HCT116 (cell line): ENCODE measurements at regions not wholly inside any gene's neighbourhood (a gene's known extent, or its start where the extent isn't known, plus 50 kb on each side); places are given as distances from the start of the nearest gene placed in this dataset.

Experiments
- ATAC-seq: fragments of 200-7000 bp; cut with Tn5 transposase; 2 replicates; pipeline ENCODE4 v1.9.1; 2020; ENCODE audit warnings: mild to moderate bottlenecking, moderate library complexity
- BruUV-seq: library from RNA; stranded (reverse); fragments of 400-500 nt; replicated peaks from 2 replicates; lab custom pipeline; 2021; lab: Mats Ljungman, UMichigan
- CTCF ChIA-PET: fragments of 300-600 bp; sonication (Branson Sonifier 250); formaldehyde crosslinking; loops from one replicate; lab custom pipeline; 2021; ENCODE audit warnings: antibody characterized with exemption; lab: Charles Lee
- POLR2A ChIA-PET: fragments of 300-600, 350-600 bp; sonication (Branson Sonifier 250); formaldehyde crosslinking; loops from one replicate; lab custom pipeline; 2021; ENCODE audit warnings: antibody characterized with exemption; lab: Charles Lee
- RAD21 ChIA-PET, 2 experiments: fragments of 300-600 bp; sonication (Branson Sonifier 250); formaldehyde crosslinking; loops; one replicate each; lab custom pipeline; 2023; ENCODE audit warnings: low total read pairs in 2 of 2; ENCODE audit not compliant: uncharacterized antibody in 2 of 2, unreplicated experiment in 2 of 2, low non-redundant PET in 1 of 2; lab: Charles Lee
- DNase-seq: peaks from one replicate; pipeline ENCODE4 v3.0.0-alpha.2; 2010; ENCODE audit warnings: low read depth, low spot score
- H2AFZ ChIP-seq: fragments of 200-600 bp; shearing (Covaris generic), sonication (generic); 2 replicates; pipeline ENCODE4 v1.6.1; 2017; ENCODE audit warnings: low read depth, mixed run types, mixed read lengths, antibody characterized with exemption, low read length; ENCODE audit not compliant: poor library complexity, severe bottlenecking
- H3K27ac ChIP-seq: 2 replicates; pipeline ENCODE4 v1.5.1; 2012; ENCODE audit warnings: low read depth, low read length
- H3K27me3 ChIP-seq: fragments of 200-600 bp; sonication (generic); 2 replicates; pipeline ENCODE4 v1.6.1; 2016; ENCODE audit warnings: mixed run types, low read length, mixed read lengths; ENCODE audit not compliant: insufficient read depth
- H3K36me3 ChIP-seq, 2 experiments: fragments of 200-500 bp in 1 of 2; fragments of 200-600 bp in 1 of 2; sonication (Bioruptor generic) in 1 of 2; sonication (generic) in 1 of 2; 2 replicates each; pipeline versions ENCODE4 v1.5.1 to v1.6.1; 2014 to 2016; ENCODE audit warnings: low read length in 2 of 2, inconsistent platforms in 1 of 2, mixed read lengths in 1 of 2, mixed run types in 1 of 2; ENCODE audit not compliant: insufficient read depth in 2 of 2, control insufficient read depth in 1 of 2
- H3K4me1 ChIP-seq, 2 experiments: fragments of 200-600 bp in 1 of 2; sonication (generic) in 1 of 2; 2 replicates each; pipeline versions ENCODE4 v1.5.1 to v1.6.1; 2012 to 2017; ENCODE audit warnings: low read length in 2 of 2, inconsistent platforms in 1 of 2, mild to moderate bottlenecking in 1 of 2, mixed read lengths in 1 of 2, mixed run types in 1 of 2, moderate library complexity in 1 of 2; ENCODE audit not compliant: insufficient read depth in 2 of 2, control insufficient read depth in 1 of 2
- H3K4me2 ChIP-seq: fragments of 200-600 bp; sonication (generic); 2 replicates; pipeline ENCODE4 v1.6.1; 2017; ENCODE audit warnings: mixed run types, low read length, mixed read lengths
- H3K4me3 ChIP-seq, 2 experiments: fragments of 200-600 bp in 1 of 2; sonication (generic) in 1 of 2; replicated peaks in 1 of 2; 2 replicates each; pipeline ENCODE4 v1.5.1; 2011 to 2016; ENCODE audit warnings: low read length in 2 of 2, control low read depth in 1 of 2, low read depth in 1 of 2, mild to moderate bottlenecking in 1 of 2, mixed read lengths in 1 of 2, mixed run types in 1 of 2
- H3K79me2 ChIP-seq: fragments of 200-600 bp; sonication (generic); 2 replicates; pipeline ENCODE4 v1.6.1; 2017; ENCODE audit warnings: mild to moderate bottlenecking, mixed run types, low read length, moderate library complexity, mixed read lengths; ENCODE audit not compliant: insufficient read depth
- H3K9ac ChIP-seq: fragments of 200-600 bp; sonication (generic); 2 replicates; pipeline ENCODE4 v1.6.1; 2016; ENCODE audit warnings: low read length, mixed read lengths
- H3K9me2 ChIP-seq: fragments of 200-600 bp; sonication (generic), shearing (Covaris generic); 2 replicates; pipeline ENCODE4 v1.6.1; 2017; ENCODE audit warnings: mixed run types, mild to moderate bottlenecking, moderate library complexity; ENCODE audit not compliant: insufficient read depth
- H3K9me3 ChIP-seq, 2 experiments: fragments of 200-500 bp in 1 of 2; fragments of 200-600 bp in 1 of 2; sonication (Bioruptor generic) in 1 of 2; sonication (generic) in 1 of 2; 2 replicates each; pipeline ENCODE4 v1.6.1; 2014 to 2017; ENCODE audit warnings: low read length in 2 of 2, mixed read lengths in 2 of 2, inconsistent platforms in 1 of 2, low read depth in 1 of 2, mild to moderate bottlenecking in 1 of 2, mixed run types in 1 of 2, moderate library complexity in 1 of 2; ENCODE audit not compliant: control insufficient read depth in 1 of 2, insufficient read depth in 1 of 2
- H4K20me1 ChIP-seq: fragments of 200-600 bp; sonication (generic), shearing (Covaris generic); 2 replicates; pipeline ENCODE4 v1.6.1; 2017; ENCODE audit warnings: mixed run types, mild to moderate bottlenecking, moderate library complexity; ENCODE audit not compliant: insufficient read depth
- CBX3 ChIP-seq: IDR thresholded peaks from 2 replicates; pipeline ENCODE4 v1.6.1; 2012; ENCODE audit warnings: low read depth
- EGR1 ChIP-seq: IDR thresholded peaks from 2 replicates; pipeline ENCODE4 v1.6.1; 2012; ENCODE audit warnings: low read depth
- EZH2 ChIP-seq: fragments of 200-600 bp; sonication (generic); IDR thresholded peaks from 2 replicates; pipeline ENCODE4 v1.6.1; 2017; ENCODE audit warnings: antibody characterized with exemption, mixed run types
- EZH2phosphoT487 ChIP-seq: fragments of 200-600 bp; IDR thresholded peaks from 2 replicates; pipeline ENCODE4 v1.6.1; 2018; ENCODE audit warnings: antibody characterized with exemption, borderline replicate concordance
- FOSL1 ChIP-seq: IDR thresholded peaks from 2 replicates; pipeline ENCODE4 v1.6.1; 2012; ENCODE audit warnings: low read depth
- JUND ChIP-seq: IDR thresholded peaks from 2 replicates; pipeline ENCODE4 v1.6.1; 2012
- POLR2A ChIP-seq: IDR thresholded peaks from 2 replicates; pipeline ENCODE4 v1.7.0; 2011; ENCODE audit warnings: borderline replicate concordance; ENCODE audit not compliant: insufficient read depth, insufficient read length; ENCODE audit errors: extremely low read depth
- POLR2AphosphoS5 ChIP-seq: IDR thresholded peaks from 2 replicates; pipeline ENCODE4 v1.6.1; 2011; ENCODE audit warnings: mild to moderate bottlenecking, low read depth, low read length, moderate library complexity
- RAD21 ChIP-seq: IDR thresholded peaks from 2 replicates; pipeline ENCODE4 v1.6.1; 2012; ENCODE audit warnings: low read depth, mild to moderate bottlenecking
- SIN3A ChIP-seq: IDR thresholded peaks from 2 replicates; pipeline ENCODE4 v1.6.1; 2012; ENCODE audit warnings: low read depth
- SRF ChIP-seq: IDR thresholded peaks from 2 replicates; pipeline ENCODE4 v1.6.1; 2012; ENCODE audit warnings: low read depth
- TCF7L2 ChIP-seq: IDR thresholded peaks from 2 replicates; pipeline ENCODE4 v1.7.0; 2011; ENCODE audit warnings: borderline replicate concordance, inconsistent platforms; ENCODE audit not compliant: insufficient read depth, insufficient read length; ENCODE audit errors: extremely low read depth
- YY1 ChIP-seq: IDR thresholded peaks from 2 replicates; pipeline ENCODE4 v1.6.1; 2011; ENCODE audit warnings: low read length, low read depth, moderate library complexity, mild to moderate bottlenecking; ENCODE audit not compliant: insufficient replicate concordance; ENCODE audit errors: extremely low read depth
- ZFX ChIP-seq: fragments of 450-650 bp; IDR thresholded peaks from 2 replicates; pipeline ENCODE4 v1.6.1; 2017
- ZNF274 ChIP-seq: fragments of 200-500 bp; sonication (Bioruptor generic); IDR thresholded peaks from 2 replicates; pipeline ENCODE4 v1.6.1; 2014; ENCODE audit warnings: mild to moderate bottlenecking, low read depth, low read length, inconsistent platforms
- intact Hi-C: fragments of 100-400 bp; cut with micrococcal nuclease; formaldehyde crosslinking; loops from 2 replicates; pipeline ENCODE4 v1.10.0; 2022
- TF ChIP-seq, protein P1 (sequence below): IDR thresholded peaks from 2 replicates; pipeline ENCODE4 v1.6.1; 2012
- TF ChIP-seq, protein P2 (sequence below): IDR thresholded peaks from 2 replicates; pipeline ENCODE4 v1.6.1; 2012; ENCODE audit warnings: low read depth
- TF ChIP-seq, protein P3 (sequence below): IDR thresholded peaks from 2 replicates; pipeline ENCODE4 v1.6.1; 2012

DNA sequence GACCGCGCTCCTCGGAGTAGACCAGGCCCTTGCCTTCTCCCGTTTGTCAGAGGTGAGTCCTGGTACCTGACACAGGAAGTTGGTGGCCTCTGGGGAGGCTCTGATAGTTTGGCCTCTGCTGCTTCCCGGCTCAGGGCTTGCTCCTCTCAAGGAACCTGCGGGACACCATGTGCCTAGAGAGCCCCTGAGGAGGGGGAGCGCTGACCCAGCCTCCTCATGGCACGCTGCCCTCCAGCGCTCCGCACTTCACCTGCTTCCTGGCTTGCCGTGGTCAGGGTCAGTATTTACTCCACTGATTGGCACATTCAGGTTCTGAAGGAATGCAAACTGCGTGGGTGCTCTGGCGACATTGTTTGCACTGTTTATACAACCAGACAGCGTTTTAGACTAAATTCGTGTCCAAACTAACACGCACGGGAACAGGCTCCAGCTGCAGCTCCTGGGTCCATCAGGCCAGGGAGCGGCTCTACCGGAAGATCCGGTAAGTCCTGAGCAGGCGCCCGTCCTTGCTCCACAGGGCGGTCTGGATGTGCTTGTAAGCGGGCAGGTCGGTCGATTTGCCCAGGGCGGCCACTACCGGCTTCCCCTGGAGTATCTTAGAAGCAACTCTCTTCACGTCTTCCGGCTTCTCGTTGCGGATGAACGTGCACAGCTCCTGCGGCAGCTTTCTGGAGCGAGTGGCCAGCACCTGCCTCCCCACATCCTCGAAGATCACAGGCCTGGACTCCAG lies 121.6 kb upstream of the GRID2 start:
- intact Hi-C loops: no loop called here
- ATAC-seq (no peak), DNase-seq (no peak)
- no peak overlapping the region for H3K4me3 ChIP-seq
- no peak overlapping the region for H3K4me2 ChIP-seq
- no peak for TF ChIP-seq ZNF274
- TF ChIP-seq, protein P1, sequence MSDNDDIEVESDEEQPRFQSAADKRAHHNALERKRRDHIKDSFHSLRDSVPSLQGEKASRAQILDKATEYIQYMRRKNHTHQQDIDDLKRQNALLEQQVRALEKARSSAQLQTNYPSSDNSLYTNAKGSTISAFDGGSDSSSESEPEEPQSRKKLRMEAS: no peak
- TF ChIP-seq POLR2A: no peak
- TF ChIP-seq YY1: no peak
- no peak for TF ChIP-seq SIN3A
- no peak for TF ChIP-seq SRF
- no peak for TF ChIP-seq TCF7L2
- TF ChIP-seq RAD21: no peak
- no peak for TF ChIP-seq ZFX
- no peak for TF ChIP-seq JUND
- no peak for TF ChIP-seq EGR1
- no peak for TF ChIP-seq POLR2AphosphoS5
- no peak for TF ChIP-seq CBX3
- TF ChIP-seq, protein P2, sequence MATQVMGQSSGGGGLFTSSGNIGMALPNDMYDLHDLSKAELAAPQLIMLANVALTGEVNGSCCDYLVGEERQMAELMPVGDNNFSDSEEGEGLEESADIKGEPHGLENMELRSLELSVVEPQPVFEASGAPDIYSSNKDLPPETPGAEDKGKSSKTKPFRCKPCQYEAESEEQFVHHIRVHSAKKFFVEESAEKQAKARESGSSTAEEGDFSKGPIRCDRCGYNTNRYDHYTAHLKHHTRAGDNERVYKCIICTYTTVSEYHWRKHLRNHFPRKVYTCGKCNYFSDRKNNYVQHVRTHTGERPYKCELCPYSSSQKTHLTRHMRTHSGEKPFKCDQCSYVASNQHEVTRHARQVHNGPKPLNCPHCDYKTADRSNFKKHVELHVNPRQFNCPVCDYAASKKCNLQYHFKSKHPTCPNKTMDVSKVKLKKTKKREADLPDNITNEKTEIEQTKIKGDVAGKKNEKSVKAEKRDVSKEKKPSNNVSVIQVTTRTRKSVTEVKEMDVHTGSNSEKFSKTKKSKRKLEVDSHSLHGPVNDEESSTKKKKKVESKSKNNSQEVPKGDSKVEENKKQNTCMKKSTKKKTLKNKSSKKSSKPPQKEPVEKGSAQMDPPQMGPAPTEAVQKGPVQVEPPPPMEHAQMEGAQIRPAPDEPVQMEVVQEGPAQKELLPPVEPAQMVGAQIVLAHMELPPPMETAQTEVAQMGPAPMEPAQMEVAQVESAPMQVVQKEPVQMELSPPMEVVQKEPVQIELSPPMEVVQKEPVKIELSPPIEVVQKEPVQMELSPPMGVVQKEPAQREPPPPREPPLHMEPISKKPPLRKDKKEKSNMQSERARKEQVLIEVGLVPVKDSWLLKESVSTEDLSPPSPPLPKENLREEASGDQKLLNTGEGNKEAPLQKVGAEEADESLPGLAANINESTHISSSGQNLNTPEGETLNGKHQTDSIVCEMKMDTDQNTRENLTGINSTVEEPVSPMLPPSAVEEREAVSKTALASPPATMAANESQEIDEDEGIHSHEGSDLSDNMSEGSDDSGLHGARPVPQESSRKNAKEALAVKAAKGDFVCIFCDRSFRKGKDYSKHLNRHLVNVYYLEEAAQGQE: no peak
- TF ChIP-seq, protein P3, sequence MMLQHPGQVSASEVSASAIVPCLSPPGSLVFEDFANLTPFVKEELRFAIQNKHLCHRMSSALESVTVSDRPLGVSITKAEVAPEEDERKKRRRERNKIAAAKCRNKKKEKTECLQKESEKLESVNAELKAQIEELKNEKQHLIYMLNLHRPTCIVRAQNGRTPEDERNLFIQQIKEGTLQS: no peak
- no peak for TF ChIP-seq FOSL1
- no peak for TF ChIP-seq EZH2phosphoT487
- TF ChIP-seq EZH2: no peak
- no peak overlapping the region for H2AFZ ChIP-seq
- H3K36me3 ChIP-seq: no peaks in the 10 kb centered on the region
- ChIA-PET CTCF (no interaction called here), RAD21 (no interaction called here), POLR2A (no interaction called here)
- no peaks in the 10 kb centered on the region for H4K20me1 ChIP-seq
- no peaks in the 10 kb centered on the region for H3K4me1 ChIP-seq
- H3K27ac ChIP-seq: no peak overlapping the region
- no peak overlapping the region for H3K9ac ChIP-seq
- BruUV-seq: no TSS peak
- H3K9me3 ChIP-seq: no peaks in the 10 kb centered on the region
- no peaks in the 10 kb centered on the region for H3K27me3 ChIP-seq
- no peaks in the 10 kb centered on the region for H3K9me2 ChIP-seq
- H3K79me2 ChIP-seq: no peaks in the 10 kb centered on the region
